NCI-H69 (cell line): ENCODE measurements at regions not wholly inside any gene's neighbourhood (a gene's known extent, or its start where the extent isn't known, plus 50 kb on each side); places are given as distances from the start of the nearest gene placed in this dataset.

Source experiments
- DNase-seq: peaks from one replicate; lab custom pipeline; 2025; lab: John Stamatoyannopoulos, UW

DNA sequence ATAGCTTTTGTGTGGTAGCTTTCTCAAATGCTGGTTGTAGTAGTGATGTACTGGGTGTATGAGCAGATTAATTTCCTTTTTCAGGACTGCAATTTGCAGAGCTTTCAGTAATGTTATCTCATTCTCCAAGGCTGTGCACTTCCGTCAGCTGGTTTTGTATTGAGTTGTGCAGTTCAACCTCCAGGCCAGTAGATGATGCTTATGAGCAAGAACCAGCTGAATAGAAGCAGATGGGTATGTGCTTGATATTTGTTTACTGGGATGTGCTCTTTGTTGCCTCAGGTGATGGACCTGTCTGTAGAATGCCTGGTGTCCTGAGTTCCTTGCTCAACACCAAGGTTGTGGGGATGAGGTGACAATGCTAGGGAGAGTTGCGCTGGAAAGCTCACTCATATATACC lies 462.8 kb downstream of the PCDH18 start:
- DNase-seq = no peak

DNA sequence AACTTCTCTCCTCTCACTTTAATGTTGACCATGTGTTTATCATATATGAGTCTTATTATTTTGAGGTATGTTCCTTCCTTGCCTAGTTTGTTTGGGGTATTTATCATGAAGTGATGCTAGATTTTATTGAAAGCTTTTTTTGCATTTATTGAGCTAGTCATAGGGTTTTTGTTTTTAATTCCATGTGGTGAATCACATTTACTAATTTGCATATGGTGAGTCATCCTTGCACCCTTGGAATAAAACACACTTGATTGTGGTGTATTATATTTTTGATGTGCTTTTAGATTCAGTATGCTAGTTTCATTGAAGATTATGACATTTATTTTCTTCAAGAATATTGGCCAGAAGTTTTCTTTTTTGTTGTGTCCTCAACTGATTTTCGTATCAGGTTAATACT lies 464.6 kb downstream of the PCDH18 start:
- no peak for DNase-seq

DNA sequence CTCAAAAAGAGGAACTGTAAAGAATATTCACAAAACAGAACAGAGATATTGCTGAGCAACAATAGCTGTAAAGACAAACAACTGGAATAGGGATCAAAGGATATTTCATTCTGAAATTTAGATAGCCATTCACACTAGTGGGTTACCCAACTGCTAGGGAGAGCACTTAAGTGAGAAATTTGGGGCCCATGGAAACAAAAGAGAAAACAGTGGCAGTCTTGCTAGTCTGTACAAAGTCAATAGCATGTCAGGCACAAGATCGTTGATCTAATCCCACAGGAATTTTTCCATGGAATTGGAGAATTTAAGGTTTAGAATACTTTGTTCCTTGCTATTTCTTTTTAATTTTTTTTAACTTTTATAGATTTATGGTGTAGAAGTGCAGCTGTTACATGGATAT lies 467.0 kb downstream of the PCDH18 start:
- no peak for DNase-seq

DNA sequence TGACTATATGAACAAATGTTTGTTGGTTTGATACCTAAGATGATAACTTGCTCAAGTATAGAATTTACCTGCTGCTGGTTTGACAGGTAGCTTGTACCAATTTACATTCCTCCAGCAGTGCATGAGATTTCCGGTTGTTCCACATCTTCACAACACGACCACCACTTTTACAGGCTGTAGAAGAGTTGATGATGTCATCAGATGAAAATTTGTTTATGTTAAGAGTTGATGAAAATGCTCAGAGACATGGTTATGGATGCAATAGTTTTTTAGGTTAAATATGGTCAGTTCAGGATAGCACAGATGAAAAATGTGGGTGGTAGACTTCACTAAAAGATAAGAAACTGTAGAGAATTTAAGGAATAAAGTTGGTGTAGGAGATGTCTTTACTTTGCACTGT lies 468.3 kb downstream of the PCDH18 start:
- no peak for DNase-seq

DNA sequence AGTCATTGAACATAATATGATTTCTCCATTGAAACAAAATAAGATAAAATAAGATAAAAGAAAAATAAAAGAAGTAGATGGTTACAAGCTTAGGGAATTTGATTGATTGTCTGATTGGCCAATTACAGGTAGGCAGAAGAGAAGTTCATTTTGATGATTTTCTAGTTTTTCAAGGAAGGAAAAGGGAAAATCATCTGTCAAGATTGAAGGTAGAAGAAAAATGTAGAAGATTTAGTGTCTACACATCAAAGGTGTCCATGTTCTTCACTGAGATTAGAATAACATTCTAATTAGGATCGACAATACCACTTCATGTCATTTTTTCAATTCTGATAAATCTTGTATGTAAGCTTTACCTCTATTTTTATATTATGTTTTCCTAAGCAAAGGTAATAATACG lies 489.1 kb downstream of the PCDH18 start:
- no peak for DNase-seq

DNA sequence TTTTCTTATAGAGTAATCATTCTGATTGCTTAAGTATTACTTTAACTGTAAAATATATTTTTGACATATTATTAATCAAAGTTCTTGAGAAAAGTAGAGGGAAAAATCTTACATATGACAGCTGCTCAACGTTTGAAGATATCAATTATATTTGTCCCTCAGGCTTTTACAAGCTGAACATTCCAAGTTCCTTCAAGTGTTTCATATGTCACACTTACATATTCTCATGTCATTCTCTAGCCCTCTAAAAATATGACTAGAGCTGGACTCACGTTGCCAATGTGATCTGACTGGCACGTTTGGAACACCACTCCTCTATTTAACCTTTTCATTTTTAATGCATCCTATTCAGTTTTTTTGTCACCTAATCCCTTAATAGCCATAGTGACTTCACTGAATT lies 492.9 kb downstream of the PCDH18 start:
- no peak for DNase-seq

DNA sequence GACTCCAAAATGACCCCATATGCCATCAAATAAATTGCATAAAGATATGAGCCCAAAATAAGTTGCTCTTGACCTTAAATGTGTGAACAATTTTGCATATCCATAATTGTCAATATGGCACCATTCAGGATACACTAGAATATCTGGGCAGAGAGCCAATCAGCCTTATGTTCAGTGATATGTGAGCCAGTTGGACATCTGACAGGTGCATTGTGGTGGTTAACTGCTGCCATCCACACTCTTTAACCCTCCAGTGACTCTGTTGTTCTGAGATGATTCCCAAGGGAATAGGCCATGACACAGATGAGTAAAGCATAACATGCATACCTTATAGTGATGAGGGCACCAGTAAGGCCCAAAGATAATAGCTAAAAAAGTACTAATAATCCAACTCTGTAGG lies 500.1 kb downstream of the PCDH18 start:
- peak; percentile 98 for DNase-seq

DNA sequence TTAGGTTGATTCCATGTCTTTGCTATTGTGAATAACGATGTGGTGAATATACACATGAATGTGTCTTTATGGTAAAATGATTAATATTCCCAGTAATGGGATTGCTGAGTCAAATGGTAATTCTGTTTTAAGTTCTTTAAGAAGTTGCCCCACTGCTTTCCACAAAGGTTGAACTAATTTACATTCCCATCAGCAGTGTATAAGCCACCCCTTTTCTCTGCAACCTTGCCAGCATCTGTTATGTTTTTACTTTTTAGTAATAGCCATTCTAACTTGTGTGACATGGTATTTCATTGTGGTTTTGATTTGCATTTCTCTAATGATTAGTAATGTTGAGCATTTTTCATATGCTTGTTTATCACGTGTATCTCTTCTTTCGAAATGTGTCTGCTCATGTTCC lies 503.3 kb downstream of the PCDH18 start:
- DNase-seq = no peak

DNA sequence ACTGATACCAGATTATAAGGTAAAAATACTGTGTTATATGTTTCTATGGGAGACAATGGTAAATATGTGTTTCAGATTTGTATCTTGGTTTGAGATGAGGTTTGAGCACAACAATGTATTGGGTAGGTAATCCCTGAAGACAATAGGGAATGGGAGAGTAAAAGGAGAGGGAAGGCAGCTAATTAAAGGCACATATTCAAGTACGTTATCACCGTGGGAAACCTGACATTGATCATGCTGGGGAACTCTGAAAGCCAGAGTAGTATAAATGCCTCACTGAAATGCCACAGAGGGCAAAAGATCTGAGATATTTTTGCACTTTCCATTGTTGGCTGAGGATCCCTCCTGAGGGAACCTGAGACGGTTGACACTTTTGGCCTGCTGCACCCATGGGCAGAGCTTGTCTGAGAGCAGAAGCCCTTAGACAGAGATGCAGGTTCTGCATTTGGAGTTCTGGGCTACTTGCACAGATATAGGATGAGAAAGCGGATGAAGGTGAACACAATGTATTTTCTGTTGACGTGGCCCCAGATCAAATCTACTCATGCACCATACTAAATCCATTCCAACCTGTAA lies 506.7 kb downstream of the PCDH18 start:
- DNase-seq = no peak

DNA sequence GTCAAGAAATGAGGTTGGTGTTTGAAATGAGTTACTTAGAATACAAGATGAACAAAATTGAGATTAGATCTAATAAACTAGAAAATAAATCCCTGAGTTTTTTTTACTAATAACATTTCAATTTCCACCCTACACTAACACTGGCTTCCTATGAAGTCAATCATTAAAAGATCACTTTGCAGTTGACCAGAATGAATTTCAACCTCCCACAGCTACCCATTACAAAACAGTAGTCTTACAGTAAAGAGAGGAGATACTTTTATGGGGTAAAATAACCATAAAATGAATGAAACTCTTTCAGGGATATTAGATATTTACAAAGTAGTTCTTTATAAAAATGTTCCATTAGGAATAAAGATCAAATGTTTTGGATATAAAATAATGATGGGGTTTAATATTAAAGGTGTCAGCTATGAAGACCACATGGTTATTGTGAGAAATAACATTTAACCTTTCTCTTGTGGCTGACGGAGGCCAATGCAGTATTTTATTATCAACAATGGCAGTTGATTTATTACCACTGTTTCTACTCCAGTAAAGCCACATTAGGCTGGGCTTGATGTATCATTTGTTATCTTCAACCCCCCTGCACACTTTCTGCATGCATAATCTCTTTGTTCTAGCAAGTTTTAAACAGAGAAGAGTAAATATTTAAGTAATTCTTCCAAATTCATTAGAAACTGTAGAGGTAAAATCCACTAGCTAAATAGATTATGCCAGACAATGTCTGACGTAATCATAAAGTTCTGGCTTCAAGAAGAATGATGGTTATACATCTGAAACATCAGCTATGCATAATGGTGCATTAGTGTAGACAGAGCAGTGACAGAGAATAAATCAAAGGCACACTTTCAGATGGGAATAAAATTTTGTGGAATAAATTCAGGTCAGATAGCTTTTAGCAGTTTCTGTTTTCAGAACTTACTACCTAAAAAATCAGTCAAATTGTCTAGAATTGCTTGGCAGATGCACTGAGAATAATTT lies 516.6 kb downstream of the PCDH18 start:
- peak; percentile 82 for DNase-seq

DNA sequence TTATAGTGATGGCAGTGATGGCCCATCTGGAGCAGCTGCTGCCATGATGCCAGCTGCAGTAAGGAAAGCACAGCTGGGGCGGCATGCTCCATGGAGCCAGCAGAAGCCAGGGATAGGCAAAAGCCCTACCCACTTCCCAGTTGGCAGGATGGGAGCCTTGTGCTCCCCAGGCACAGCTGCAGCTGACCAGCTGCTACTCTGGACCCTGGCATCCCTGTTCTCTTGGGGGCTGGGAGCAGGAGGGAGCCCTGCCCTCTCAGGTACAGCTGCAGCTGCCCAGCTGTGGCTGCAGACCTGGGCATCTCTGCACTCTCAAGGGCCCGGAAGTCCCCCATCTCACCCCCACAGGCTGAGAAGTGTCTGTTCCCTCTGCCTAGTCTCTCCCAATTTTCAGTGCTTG lies 531.9 kb downstream of the PCDH18 start:
- no peak for DNase-seq

DNA sequence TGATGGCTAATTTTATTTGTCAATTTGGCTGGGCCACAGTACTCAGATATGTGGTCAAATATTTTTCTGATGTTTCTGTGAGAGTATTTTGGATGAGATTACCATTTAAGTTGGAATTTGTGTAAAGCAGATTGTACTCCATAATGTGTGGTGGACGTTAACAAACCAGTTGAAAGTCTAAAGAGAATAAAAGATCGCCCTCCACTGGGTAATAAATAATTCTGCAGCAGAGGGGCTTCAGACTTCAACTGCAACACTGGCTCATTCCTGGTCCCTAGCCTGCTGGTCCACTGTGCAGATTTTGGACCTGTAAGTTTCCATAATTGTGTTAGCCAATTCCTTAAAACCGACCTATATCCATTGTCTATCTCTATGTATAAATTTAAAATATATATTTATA lies 540.3 kb downstream of the PCDH18 start:
- DNase-seq = peak; percentile 15

DNA sequence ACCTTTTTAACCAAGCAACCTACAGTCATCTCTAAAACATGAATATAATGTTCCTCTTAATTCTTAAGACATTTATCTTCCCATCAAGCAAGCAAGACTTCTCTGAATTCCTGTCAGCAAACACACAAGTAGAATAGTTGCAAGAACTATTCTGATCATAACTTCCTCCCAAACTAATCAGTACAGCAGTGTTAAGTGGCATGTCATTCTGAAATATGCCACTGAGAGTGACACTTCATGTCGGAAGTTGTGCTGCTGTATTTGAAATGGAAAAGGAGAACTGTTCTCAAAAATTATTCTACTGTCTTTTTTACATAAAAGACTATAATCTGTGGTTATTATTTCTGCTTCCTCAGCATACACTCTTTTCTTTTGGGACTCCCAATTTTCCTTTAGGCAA lies 546.6 kb downstream of the PCDH18 start:
- DNase-seq = no peak

DNA sequence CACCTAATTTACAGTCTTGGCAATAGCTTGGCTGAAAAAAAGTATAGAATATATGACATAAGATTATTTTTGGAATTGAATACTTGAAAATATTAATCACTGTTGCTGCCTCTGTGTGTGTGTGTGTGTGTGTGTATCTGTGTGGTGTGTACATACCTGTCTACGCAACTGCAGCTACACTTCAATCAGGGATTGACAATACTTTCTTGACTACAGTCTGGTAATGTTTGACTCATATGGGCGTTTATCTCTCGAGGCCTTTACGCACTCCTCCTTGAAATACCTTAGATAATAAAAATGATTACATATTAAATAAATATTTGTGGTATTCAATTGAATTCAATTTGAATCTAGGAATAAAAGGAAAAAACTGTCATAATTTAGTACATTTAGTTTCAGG lies 565.2 kb downstream of the PCDH18 start:
- DNase-seq = no peak

DNA sequence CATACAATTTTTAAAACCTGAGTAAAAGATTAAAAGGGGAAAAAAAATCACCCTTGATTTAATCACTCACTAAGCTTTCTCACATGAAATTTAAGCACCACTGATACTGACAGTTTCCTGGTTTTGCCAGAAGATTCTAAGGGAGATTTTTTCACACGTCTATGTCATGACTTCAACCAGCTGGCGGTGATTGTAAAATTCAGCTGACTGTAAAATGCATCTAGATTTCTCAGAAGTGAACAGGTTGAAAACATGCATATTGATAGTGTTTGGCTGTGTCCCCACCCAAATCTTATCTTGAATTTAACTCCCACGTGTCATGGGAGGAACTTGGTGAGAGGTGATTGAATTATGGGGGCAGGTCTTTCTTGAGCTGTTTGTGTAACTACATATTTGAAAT lies 566.8 kb downstream of the PCDH18 start:
- no peak for DNase-seq

DNA sequence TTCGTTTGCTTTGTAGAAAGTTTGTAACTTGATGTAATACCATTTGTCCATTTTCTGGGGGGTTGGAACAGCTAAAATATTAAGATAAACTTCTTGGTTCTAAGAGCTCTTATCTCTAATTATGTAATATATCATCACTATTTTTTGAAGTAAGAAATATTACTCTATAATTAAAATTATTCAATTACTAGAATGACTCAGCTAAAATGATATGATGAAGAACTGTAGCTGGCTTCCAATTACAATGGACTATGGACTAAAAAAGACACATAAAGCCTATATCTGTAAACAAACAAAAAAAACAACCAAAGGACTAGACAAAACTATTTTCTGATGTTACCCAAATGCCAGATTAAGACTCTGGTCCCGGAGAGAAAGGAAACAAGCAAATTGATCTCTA lies 569.4 kb downstream of the PCDH18 start:
- no peak for DNase-seq

DNA sequence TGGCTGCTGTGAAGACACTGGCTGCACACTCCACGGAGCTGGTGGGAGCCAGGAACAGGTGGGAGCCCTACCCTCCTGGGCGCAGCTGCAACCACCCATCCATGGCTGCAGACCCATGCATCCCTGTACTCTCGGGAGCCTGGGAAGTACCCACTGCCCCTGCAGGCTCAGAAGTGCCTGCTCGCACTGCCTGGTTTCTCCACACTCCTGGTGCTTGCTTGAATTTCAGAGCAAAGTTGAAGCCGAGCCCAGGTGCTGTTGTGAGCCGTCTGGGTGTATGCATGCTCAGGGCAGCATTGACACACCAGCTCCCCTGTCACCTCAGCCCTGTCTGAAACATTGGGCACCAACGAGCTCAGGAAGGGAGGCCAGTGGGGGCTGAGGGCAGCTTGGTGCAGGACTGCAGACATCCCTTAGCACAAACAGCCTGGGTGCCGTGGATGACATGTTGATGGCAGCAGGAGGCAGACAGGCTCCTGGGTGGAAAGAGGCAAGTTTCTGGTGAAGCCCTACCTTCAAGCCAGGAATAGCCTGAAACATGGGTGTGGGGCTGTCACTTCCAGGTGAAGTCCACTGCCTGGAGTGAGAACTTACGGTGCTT lies 585.9 kb downstream of the PCDH18 start:
- no peak for DNase-seq

DNA sequence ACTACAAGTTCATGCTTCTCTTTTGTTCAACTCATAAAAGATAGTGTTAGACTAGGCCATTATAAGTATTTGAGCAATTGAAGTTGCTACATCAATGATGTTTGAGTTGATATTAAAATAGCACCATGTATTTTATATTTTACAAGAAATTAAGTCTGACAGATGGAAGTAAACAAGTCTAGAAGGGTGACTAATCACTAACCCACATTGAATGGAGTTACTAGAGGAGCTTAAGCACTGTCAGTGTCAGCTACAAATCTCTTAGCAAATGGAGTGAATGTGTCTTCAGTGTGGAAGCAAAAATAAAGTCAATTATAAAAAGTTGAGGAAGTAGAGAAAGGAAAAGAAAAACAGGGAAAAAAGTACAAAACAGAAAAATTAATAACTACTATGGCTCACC lies 592.5 kb downstream of the PCDH18 start:
- DNase-seq = peak; percentile 5

DNA sequence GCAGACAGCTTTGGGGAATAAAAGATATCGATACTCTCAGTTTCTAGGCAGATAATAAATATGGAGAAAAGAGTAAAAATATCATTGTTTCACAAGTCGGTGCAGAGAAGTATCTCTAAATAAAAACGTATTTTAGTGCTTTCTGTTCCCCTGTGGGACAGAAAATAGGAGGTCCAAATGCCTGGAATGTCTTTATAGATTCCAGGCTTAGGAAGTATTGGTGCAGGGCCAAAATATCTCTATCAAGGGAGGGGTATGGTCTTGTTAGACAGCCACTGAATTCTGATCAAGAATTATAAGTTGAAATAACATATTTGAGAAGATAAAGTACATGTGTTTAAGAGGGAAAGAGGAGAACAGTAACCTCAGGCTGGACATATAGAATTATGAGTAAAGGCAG lies 596.4 kb downstream of the PCDH18 start:
- no peak for DNase-seq

DNA sequence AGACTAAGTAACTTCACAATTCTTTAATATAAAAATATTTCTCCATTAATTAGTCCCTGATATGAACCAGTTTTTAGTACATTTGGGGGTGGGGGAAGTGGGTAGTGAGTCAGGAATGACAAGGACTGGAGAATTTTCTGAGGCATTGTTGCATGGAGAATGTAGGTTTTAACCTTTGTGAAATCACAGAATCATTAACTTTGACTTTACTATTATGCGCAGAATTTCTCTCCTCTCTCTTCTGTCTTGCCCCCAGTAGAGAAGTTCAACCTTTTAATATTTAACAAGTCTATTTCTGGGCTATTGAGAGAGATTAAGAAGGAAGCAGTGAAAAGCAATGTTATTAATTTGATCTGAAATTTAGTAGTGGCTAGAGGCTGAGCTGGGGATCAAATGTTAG lies 597.0 kb downstream of the PCDH18 start:
- peak; percentile 2 for DNase-seq

DNA sequence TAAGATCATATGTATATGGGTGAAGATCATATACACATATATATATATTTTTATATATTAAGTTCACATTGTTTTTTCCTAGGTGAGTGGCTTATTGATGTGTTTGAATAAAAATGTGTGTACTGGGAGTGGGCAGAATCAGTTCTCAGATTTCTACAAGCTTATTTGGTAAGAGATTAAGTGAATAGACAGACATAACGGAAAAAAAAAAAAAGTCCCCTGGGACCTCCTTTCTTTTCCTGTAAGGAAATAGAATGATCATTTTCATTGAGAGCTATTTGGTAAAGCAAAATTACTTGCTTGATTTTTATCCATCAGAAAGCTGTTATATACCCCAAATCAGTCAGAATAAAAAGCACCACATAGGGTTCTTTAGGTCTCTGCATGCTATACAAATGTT lies 597.7 kb downstream of the PCDH18 start:
- DNase-seq = peak; percentile 32

DNA sequence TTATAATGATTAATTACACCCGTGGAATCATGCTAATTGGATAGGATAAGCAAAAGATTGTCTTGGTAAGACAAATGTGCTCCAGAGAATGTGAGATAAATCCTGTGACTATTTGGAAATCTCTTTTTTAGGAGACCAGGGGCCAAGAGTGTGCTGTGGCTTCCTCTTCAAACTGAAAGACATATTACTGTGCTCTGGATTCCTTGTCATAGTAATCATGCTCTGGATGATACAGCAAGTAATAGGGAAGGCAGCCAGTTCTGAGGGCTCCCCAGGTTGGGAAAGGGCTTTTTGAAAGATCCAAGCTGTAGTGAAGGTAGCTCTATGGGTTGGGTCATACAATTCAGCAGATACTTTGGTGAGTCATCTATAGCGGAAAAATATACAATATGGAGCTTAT lies 600.5 kb downstream of the PCDH18 start:
- peak; percentile 4 for DNase-seq

DNA sequence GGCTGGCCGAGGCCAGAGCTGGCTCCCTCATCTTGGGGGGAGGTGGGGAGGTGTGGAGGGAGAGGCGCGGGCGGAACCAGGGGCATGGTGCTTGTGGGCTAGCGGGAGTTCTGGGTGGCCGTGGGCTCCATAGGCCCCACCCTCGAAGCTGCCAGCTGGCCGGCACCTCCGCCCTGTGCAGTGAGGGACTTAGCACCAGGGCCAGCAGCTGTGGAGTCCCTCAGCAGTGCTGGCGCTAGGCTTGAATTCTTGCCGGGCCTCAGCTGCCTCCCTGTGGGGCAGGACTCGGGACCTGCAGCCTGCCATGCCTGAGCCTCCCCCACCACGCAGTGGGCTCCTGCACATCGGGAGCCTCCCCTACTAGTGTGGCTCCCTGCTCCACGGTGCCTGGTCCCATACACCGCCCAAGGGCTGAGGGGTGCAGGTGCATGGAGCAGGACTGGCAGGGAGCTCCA lies 603.3 kb downstream of the PCDH18 start:
- DNase-seq = no peak
